ENCODE measurements at regions not wholly inside any gene's neighbourhood (a gene's known extent, or its start where the extent isn't known, plus 50 kb on each side); places are given as distances from the start of the nearest gene placed in this dataset.

GRCh38 chr13:34076319-34076718, 258.4 kb downstream of the RFC3 start:
- no peak for TF ChIP-seq EZH2 (IDR thresholded peaks at IDR 0.05; ENCODE audit: low read depth)
- TF ChIP-seq, protein P1, sequence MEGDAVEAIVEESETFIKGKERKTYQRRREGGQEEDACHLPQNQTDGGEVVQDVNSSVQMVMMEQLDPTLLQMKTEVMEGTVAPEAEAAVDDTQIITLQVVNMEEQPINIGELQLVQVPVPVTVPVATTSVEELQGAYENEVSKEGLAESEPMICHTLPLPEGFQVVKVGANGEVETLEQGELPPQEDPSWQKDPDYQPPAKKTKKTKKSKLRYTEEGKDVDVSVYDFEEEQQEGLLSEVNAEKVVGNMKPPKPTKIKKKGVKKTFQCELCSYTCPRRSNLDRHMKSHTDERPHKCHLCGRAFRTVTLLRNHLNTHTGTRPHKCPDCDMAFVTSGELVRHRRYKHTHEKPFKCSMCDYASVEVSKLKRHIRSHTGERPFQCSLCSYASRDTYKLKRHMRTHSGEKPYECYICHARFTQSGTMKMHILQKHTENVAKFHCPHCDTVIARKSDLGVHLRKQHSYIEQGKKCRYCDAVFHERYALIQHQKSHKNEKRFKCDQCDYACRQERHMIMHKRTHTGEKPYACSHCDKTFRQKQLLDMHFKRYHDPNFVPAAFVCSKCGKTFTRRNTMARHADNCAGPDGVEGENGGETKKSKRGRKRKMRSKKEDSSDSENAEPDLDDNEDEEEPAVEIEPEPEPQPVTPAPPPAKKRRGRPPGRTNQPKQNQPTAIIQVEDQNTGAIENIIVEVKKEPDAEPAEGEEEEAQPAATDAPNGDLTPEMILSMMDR (conservative IDR thresholded peaks at IDR 0.05): no peak
